HEK293 (cell line): ENCODE measurements at regions not wholly inside any gene's neighbourhood (a gene's known extent, or its start where the extent isn't known, plus 50 kb on each side); places are given as distances from the start of the nearest gene placed in this dataset.

ENCODE experiments used
- ZBTB1 ChIP-seq: fragments of 450-650 bp; formaldehyde crosslinking; IDR thresholded peaks from 2 replicates; pipeline ENCODE4 v1.5.1; 2016; ENCODE audit warnings: missing biosample characterization, missing genetic modification characterization
- ZSCAN5A ChIP-seq: fragments of 450-650 bp; formaldehyde crosslinking; IDR thresholded peaks from 2 replicates; pipeline ENCODE4 v1.5.1; 2016; ENCODE audit warnings: missing biosample characterization, missing genetic modification characterization

DNA sequence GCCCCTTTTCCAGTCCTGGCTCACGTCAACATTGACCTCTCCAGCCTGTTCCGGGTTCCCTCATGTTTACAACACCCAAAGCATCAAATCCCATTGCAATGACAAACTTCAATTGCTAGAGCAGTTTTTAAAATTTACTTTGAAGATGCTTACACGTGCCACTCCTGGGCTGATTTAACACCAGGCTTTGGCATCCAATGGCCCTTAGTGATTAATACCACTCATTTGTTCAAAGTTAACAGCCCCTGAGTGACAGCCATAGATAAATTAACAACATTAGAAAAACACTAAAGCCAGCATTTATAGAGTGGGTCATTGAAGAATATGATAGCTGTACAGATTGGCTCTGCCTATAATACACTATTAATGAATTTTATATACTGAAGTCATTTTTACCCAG is 135.1 kb downstream of the PMP22 start:
- no peak for TF ChIP-seq ZBTB1 (tag by site-specific recombination)
- no peak for TF ChIP-seq ZSCAN5A (tag by site-specific recombination)
